ENCODE measurements at regions not wholly inside any gene's neighbourhood (a gene's known extent, or its start where the extent isn't known, plus 50 kb on each side); places are given as distances from the start of the nearest gene placed in this dataset.

- peak in 1 of 56 donors; percentile 9 for DNase-seq
Observed at GRCh38 chr20:2234598-2235191, 61.1 kb upstream of the TGM3 start.

GRCh38 chr20:2236256-2236655 is 59.5 kb upstream of the TGM3 start:
- peak in 3 of 56 donors; percentile 4 to 18 (median 12) for DNase-seq

- DNase-seq, result peak in 24 of 56 donors; percentile 2 to 50 (median 14)
Observed at GRCh38 chr20:2237059-2237458, 58.7 kb upstream of the TGM3 start.

GRCh38 chr20:2238601-2239000 is 57.2 kb upstream of the TGM3 start:
- no peak for DNase-seq

- DNase-seq, result no peak
Observed at GRCh38 chr20:2240835-2241234, 55.0 kb upstream of the TGM3 start.

GRCh38 chr20:2242678-2243077 is 53.1 kb upstream of the TGM3 start:
- DNase-seq, result no peak

- DNase-seq, result no peak
Observed at GRCh38 chr20:2244523-2244922, 51.3 kb upstream of the TGM3 start.

GRCh38 chr20:2244993-2245392 is 50.8 kb upstream of the TGM3 start:
- DNase-seq, result no peak

GRCh38 chr20:2245637-2246036 is 50.2 kb upstream of the TGM3 start:
- no peak for DNase-seq
